IMR-90 (cell line): ENCODE measurements at regions not wholly inside any gene's neighbourhood (a gene's known extent, or its start where the extent isn't known, plus 50 kb on each side); places are given as distances from the start of the nearest gene placed in this dataset.

ENCODE experiments used
- ATAC-seq: fragments of 200-7000 bp; cut with Tn5 transposase; 2 replicates; pipeline ENCODE4 v1.9.1; 2020; ENCODE audit warnings: low read depth, mild to moderate bottlenecking, moderate library complexity
- BruUV-seq: library from RNA; stranded (reverse); fragments of 400-500 nt; replicated peaks from 2 replicates; lab custom pipeline; 2021; lab: Mats Ljungman, UMichigan
- CTCF ChIA-PET: fragments of 300-600 bp; formaldehyde crosslinking; extraction: SDS; loops from one replicate; lab custom pipeline; 2021; ENCODE audit warnings: antibody characterized with exemption; lab: Yijun Ruan, JAX
- POLR2A ChIA-PET: fragments of 300-600 bp; sonication (Branson Sonifier 250); formaldehyde crosslinking; loops from one replicate; lab custom pipeline; 2022; ENCODE audit warnings: antibody characterized with exemption; ENCODE audit not compliant: unreplicated experiment; lab: Charles Lee
- DNase-seq: peaks from one replicate; pipeline ENCODE4 v3.0.0; 2013
- H2AFZ ChIP-seq: replicated peaks from 2 replicates; pipeline ENCODE3; 2013; ENCODE audit warnings: low read length, mild to moderate bottlenecking; ENCODE audit not compliant: poor library complexity
- H2AK5ac ChIP-seq: 2 replicates; pipeline ENCODE4 v1.6.1; 2013; ENCODE audit warnings: low read depth, low read length, inconsistent platforms
- H2AK9ac ChIP-seq: replicated peaks from 2 replicates; pipeline ENCODE3; 2013; ENCODE audit warnings: mild to moderate bottlenecking, low read depth, low read length, moderate library complexity; ENCODE audit not compliant: poor library complexity
- H2BK120ac ChIP-seq: 2 replicates; pipeline ENCODE4 v1.6.1; 2013; ENCODE audit warnings: low read depth, low read length, inconsistent platforms
- H2BK15ac ChIP-seq: 3 replicates; pipeline ENCODE4 v1.6.1; 2013; ENCODE audit warnings: low read depth, low read length, inconsistent platforms
- H2BK20ac ChIP-seq: 2 replicates; pipeline ENCODE4 v1.6.1; 2013; ENCODE audit warnings: low read depth, mild to moderate bottlenecking, inconsistent platforms, low read length, moderate library complexity
- H2BK5ac ChIP-seq: 2 replicates; pipeline ENCODE4 v1.6.1; 2013; ENCODE audit warnings: mild to moderate bottlenecking, low read depth, low read length, inconsistent platforms; ENCODE audit not compliant: poor library complexity, severe bottlenecking
- H3K14ac ChIP-seq: replicated peaks from 2 replicates; pipeline ENCODE4 v1.6.1; 2013; ENCODE audit warnings: low read depth, low read length, inconsistent platforms
- H3K18ac ChIP-seq: 2 replicates; pipeline ENCODE4 v1.6.1; 2013; ENCODE audit warnings: low read depth, low read length, control low read depth
- H3K23ac ChIP-seq: 2 replicates; pipeline ENCODE4 v1.6.1; 2013; ENCODE audit warnings: low read depth, low read length, inconsistent platforms
- H3K27ac ChIP-seq: 2 replicates; pipeline ENCODE4 v1.5.1; 2013; ENCODE audit warnings: mild to moderate bottlenecking, control low read depth, low read length; ENCODE audit not compliant: insufficient read depth
- H3K27me3 ChIP-seq: 2 replicates; pipeline ENCODE4 v1.6.1; 2013; ENCODE audit warnings: low read length; ENCODE audit not compliant: control insufficient read depth, insufficient read depth
- H3K36me3 ChIP-seq: 2 replicates; pipeline ENCODE4 v1.6.1; 2013; ENCODE audit warnings: low read length, mixed read lengths; ENCODE audit not compliant: control insufficient read depth, insufficient read depth
- H3K4ac ChIP-seq: 2 replicates; pipeline ENCODE4 v1.6.1; 2013; ENCODE audit warnings: low read depth, low read length, inconsistent platforms
- H3K4me1 ChIP-seq: 2 replicates; pipeline ENCODE4 v1.6.1; 2013; ENCODE audit warnings: low read length, mixed read lengths; ENCODE audit not compliant: control insufficient read depth, insufficient read depth
- H3K4me2 ChIP-seq: 2 replicates; pipeline ENCODE4 v1.6.1; 2013; ENCODE audit warnings: low read depth, mild to moderate bottlenecking, control low read depth, low read length, moderate library complexity
- H3K4me3 ChIP-seq: 2 replicates; pipeline ENCODE4 v1.5.1; 2013; ENCODE audit warnings: low read depth, mild to moderate bottlenecking, control low read depth, low read length, moderate library complexity; ENCODE audit not compliant: insufficient read depth
- H3K56ac ChIP-seq: 2 replicates; pipeline ENCODE4 v1.6.1; 2013; ENCODE audit warnings: low read length, inconsistent platforms; ENCODE audit not compliant: insufficient read depth; ENCODE audit errors: extremely low read depth
- H3K79me1 ChIP-seq, 2 experiments: 2 replicates each; pipeline ENCODE4 v1.6.1; 2013; ENCODE audit warnings: low read length in 2 of 2, inconsistent platforms in 1 of 2, low read depth in 1 of 2
- H3K9ac ChIP-seq: 2 replicates; pipeline ENCODE4 v1.6.1; 2013; ENCODE audit warnings: low read depth, low read length, control low read depth
- H3K9me1 ChIP-seq: 2 replicates; pipeline ENCODE4 v1.6.1; 2013; ENCODE audit warnings: low read length, inconsistent platforms; ENCODE audit not compliant: insufficient read depth
- H3K9me3 ChIP-seq: 2 replicates; pipeline ENCODE4 v1.6.1; 2013; ENCODE audit warnings: low read length; ENCODE audit not compliant: control insufficient read depth, insufficient read depth
- H4K20me1 ChIP-seq: 2 replicates; pipeline ENCODE4 v1.6.1; 2013; ENCODE audit warnings: low read length, inconsistent platforms; ENCODE audit not compliant: insufficient read depth
- H4K5ac ChIP-seq: 2 replicates; pipeline ENCODE4 v1.6.1; 2013; ENCODE audit warnings: mild to moderate bottlenecking, low read depth, low read length, control low read depth
- H4K8ac ChIP-seq, 2 experiments: 2 replicates each; pipeline ENCODE4 v1.6.1; 2013; ENCODE audit warnings: low read depth in 2 of 2, low read length in 2 of 2, control low read depth in 1 of 2, inconsistent platforms in 1 of 2
- H4K91ac ChIP-seq: 2 replicates; pipeline ENCODE4 v1.6.1; 2013; ENCODE audit warnings: low read depth, low read length, inconsistent platforms; ENCODE audit not compliant: insufficient read depth
- BHLHE40 ChIP-seq: fragments of 150-350 bp; IDR thresholded peaks from 2 replicates; pipeline ENCODE4 v1.6.1; 2016; ENCODE audit warnings: mild to moderate bottlenecking, low read depth, low read length
- CEBPB ChIP-seq: IDR thresholded peaks from 2 replicates; pipeline ENCODE4 v1.6.1; 2012; ENCODE audit warnings: low read depth, low read length, improper control_type of control experiment
- CHD1 ChIP-seq: IDR thresholded peaks from 2 replicates; pipeline ENCODE4 v1.6.1; 2012; ENCODE audit warnings: low read depth, low read length, improper control_type of control experiment
- FOS ChIP-seq: fragments of 150-350 bp; IDR thresholded peaks from 2 replicates; pipeline ENCODE4 v1.6.1; 2016; ENCODE audit warnings: low read depth, low read length
- MXI1 ChIP-seq: IDR thresholded peaks from 2 replicates; pipeline ENCODE4 v1.6.1; 2012; ENCODE audit warnings: low read depth, mild to moderate bottlenecking, low read length, moderate library complexity, borderline replicate concordance
- NFE2L2 ChIP-seq: fragments of 150-350 bp; IDR thresholded peaks from 2 replicates; pipeline ENCODE4 v1.6.1; 2016; ENCODE audit warnings: low read depth, mild to moderate bottlenecking, low read length
- POLR2A ChIP-seq: IDR thresholded peaks from 2 replicates; pipeline ENCODE4 v1.6.1; 2012; ENCODE audit warnings: mild to moderate bottlenecking, low read depth, low read length
- RAD21 ChIP-seq: IDR thresholded peaks from 2 replicates; pipeline ENCODE4 v1.6.1; 2012; ENCODE audit warnings: low read length, improper control_type of control experiment
- RCOR1 ChIP-seq: IDR thresholded peaks from 2 replicates; pipeline ENCODE4 v1.6.1; 2012; ENCODE audit warnings: mild to moderate bottlenecking, low read length, improper control_type of control experiment; ENCODE audit not compliant: insufficient replicate concordance
- RFX5 ChIP-seq: IDR thresholded peaks from 2 replicates; pipeline ENCODE4 v1.8.0; 2012; ENCODE audit warnings: low read depth, mild to moderate bottlenecking, low read length, moderate library complexity
- SMC3 ChIP-seq: fragments of 150-350 bp; IDR thresholded peaks from 2 replicates; pipeline ENCODE4 v1.6.1; 2016; ENCODE audit warnings: low read depth, mild to moderate bottlenecking, antibody characterized with exemption, low read length, moderate library complexity
- WGBS, 2 experiments: methylation state at CpG; one replicate each; pipeline versions ENCODE4 v1.1.5 to v1.1.7; 2013; ENCODE audit warnings: missing lambda C conversion rate in 2 of 2; ENCODE audit not compliant: insufficient read length in 1 of 2; ENCODE audit errors: extremely low coverage in 2 of 2; 5-methylcytosine and 5-hydroxymethylcytosine counted together
- dilution Hi-C: fragments of 300-500 bp; cut with HindIII; formaldehyde crosslinking; loops from one replicate; pipeline ENCODE4 v1.14.3; 2018; ENCODE audit warnings: low sequenced_read_pairs; ENCODE audit not compliant: unreplicated experiment
- in situ Hi-C: fragments of 300-500 bp; cut with MboI; formaldehyde crosslinking; loops from 3 replicates; pipeline ENCODE4 v1.14.3; 2019; ENCODE audit warnings: low sequenced_read_pairs, inconsistent platforms, mixed read lengths
- intact Hi-C: fragments of 100-400 bp; cut with micrococcal nuclease; formaldehyde crosslinking; loops from 2 replicates; pipeline ENCODE4 v1.10.0; 2022
- TF ChIP-seq, protein P1 (sequence below): fragments of 150-350 bp; IDR thresholded peaks from 2 replicates; pipeline ENCODE4 v1.6.1; 2016; ENCODE audit warnings: low read depth, mild to moderate bottlenecking, low read length, moderate library complexity, borderline replicate concordance
- TF ChIP-seq, protein P2 (sequence below): fragments of 150-350 bp; IDR thresholded peaks from 2 replicates; pipeline ENCODE4 v1.6.1; 2017; ENCODE audit warnings: mild to moderate bottlenecking, antibody characterized with exemption, low read length, low read depth

- H3K4me3 ChIP-seq, result no peak overlapping the region
- no peak overlapping the region for H2AFZ ChIP-seq
- no peak overlapping the region for H3K4ac ChIP-seq
- no TSS peak for BruUV-seq
- H3K14ac ChIP-seq, result no peak overlapping the region
- H3K4me2 ChIP-seq, result no peak overlapping the region
- no peak overlapping the region for H3K9ac ChIP-seq
- H4K91ac ChIP-seq, result no peak overlapping the region
- no peak overlapping the region for H2BK5ac ChIP-seq
- H2BK15ac ChIP-seq, result no peak overlapping the region
- no peak for TF ChIP-seq CEBPB
- no peak for TF ChIP-seq MXI1
- TF ChIP-seq RAD21, result no peak
- TF ChIP-seq, protein P1, sequence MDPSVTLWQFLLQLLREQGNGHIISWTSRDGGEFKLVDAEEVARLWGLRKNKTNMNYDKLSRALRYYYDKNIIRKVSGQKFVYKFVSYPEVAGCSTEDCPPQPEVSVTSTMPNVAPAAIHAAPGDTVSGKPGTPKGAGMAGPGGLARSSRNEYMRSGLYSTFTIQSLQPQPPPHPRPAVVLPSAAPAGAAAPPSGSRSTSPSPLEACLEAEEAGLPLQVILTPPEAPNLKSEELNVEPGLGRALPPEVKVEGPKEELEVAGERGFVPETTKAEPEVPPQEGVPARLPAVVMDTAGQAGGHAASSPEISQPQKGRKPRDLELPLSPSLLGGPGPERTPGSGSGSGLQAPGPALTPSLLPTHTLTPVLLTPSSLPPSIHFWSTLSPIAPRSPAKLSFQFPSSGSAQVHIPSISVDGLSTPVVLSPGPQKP, result no peak
- TF ChIP-seq BHLHE40, result no peak
- no peak for TF ChIP-seq POLR2A
- TF ChIP-seq NFE2L2, result no peak
- no peak for TF ChIP-seq CHD1
- no peak for TF ChIP-seq RCOR1
- no peak for TF ChIP-seq SMC3
- no peak for TF ChIP-seq FOS
- TF ChIP-seq RFX5, result no peak
- TF ChIP-seq, protein P2, sequence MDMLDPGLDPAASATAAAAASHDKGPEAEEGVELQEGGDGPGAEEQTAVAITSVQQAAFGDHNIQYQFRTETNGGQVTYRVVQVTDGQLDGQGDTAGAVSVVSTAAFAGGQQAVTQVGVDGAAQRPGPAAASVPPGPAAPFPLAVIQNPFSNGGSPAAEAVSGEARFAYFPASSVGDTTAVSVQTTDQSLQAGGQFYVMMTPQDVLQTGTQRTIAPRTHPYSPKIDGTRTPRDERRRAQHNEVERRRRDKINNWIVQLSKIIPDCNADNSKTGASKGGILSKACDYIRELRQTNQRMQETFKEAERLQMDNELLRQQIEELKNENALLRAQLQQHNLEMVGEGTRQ, result no peak
- H2BK20ac ChIP-seq, result no peak overlapping the region
- in situ Hi-C loops, result no loop called here
- ATAC-seq, result no peak
- H3K79me1 ChIP-seq, result no peaks in the 10 kb centered on the region
- H3K18ac ChIP-seq, result no peak overlapping the region
- H3K56ac ChIP-seq, result no peak overlapping the region
- no peaks in the 10 kb centered on the region for H3K27me3 ChIP-seq
- intact Hi-C loops, result no loop called here
- no peak for DNase-seq
- no peaks in the 10 kb centered on the region for H3K9me1 ChIP-seq
- dilution Hi-C loops, result no loop called here
- no peak overlapping the region for H3K23ac ChIP-seq
- no peaks in the 10 kb centered on the region for H4K20me1 ChIP-seq
- H2AK9ac ChIP-seq, result no peak overlapping the region
- no peaks in the 10 kb centered on the region for H3K4me1 ChIP-seq
- POLR2A ChIA-PET, result no interaction called here
- no peak overlapping the region for H3K27ac ChIP-seq
- H4K8ac ChIP-seq, result no peak overlapping the region
- no peak overlapping the region for H4K5ac ChIP-seq
- H2AK5ac ChIP-seq, result no peak overlapping the region
- CTCF ChIA-PET, result no interaction called here
- H3K36me3 ChIP-seq, result no peaks in the 10 kb centered on the region
- no CpG with 5 or more reads among the region's 4 CpGs for WGBS, 2 experiments
- H2BK120ac ChIP-seq, result no peak overlapping the region
- H3K9me3 ChIP-seq, result peaks cover 4% of the 10 kb centered on the region
Measured at GRCh38 chr12:74283646-74284045, 254.0 kb upstream of the ATXN7L3B start.
